NCI-H82 treated with DMSO at 0.1 percent for 48 hours (cell line): ENCODE measurements at regions not wholly inside any gene's neighbourhood (a gene's known extent, or its start where the extent isn't known, plus 50 kb on each side); places are given as distances from the start of the nearest gene placed in this dataset.

Experiments used
- DNase-seq: peaks from one replicate; lab custom pipeline; 2025; ENCODE audit not compliant: unreplicated experiment; lab: John Stamatoyannopoulos, UW

DNA sequence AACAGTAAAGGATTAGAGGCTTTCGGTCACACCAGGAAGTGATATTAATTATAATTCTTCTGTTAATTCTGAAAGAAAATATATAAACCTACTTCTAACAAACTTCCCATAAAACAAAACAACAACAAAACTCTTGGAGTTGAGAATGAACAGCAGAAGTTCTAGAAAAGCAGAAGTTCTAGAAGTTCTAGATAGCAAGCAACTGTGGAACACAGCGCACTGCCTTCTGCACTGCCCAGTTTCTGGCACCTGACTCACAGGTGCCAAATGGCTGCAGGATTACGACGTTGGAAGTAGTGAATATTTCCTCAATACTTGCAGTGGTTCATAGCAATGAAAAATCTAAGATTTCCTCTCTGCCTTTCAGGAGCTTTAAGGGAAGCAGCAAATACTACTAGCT lies 132.2 kb downstream of the OR13A1 start:
- DNase-seq = no peak

DNA sequence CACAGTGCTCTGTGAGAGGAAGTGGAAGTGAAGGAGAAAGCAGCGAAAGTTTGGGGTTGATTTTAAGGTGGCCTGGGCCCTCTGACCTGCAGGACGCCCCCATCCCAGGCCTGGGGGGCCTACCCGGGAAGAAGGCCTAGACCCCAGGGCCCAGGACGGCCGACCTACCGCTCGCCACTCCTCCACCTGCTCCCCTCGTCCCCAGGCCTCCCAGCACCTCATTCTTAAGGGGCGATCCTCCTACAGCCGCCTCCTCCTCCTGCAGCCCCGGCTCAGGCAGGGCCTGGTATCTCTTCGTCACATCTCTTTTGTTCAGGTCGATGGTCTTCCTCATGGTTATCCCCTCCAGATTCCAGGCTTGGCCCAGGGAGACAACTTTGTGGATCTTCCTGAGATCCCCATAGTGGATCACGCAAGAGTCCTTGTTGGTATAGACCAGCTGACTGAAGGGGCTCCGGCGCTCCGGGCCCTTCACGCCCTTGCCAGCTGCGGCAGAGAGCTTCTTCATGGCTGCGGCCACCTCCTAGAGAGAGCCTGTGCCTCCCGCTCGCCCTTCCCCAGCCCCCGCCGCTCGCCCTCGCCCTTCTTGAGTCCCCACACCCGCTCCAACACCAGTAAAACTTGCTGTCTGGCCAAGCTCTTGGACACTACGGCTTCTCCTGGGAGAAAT lies 117.5 kb downstream of the OR13A1 start:
- no peak for DNase-seq

DNA sequence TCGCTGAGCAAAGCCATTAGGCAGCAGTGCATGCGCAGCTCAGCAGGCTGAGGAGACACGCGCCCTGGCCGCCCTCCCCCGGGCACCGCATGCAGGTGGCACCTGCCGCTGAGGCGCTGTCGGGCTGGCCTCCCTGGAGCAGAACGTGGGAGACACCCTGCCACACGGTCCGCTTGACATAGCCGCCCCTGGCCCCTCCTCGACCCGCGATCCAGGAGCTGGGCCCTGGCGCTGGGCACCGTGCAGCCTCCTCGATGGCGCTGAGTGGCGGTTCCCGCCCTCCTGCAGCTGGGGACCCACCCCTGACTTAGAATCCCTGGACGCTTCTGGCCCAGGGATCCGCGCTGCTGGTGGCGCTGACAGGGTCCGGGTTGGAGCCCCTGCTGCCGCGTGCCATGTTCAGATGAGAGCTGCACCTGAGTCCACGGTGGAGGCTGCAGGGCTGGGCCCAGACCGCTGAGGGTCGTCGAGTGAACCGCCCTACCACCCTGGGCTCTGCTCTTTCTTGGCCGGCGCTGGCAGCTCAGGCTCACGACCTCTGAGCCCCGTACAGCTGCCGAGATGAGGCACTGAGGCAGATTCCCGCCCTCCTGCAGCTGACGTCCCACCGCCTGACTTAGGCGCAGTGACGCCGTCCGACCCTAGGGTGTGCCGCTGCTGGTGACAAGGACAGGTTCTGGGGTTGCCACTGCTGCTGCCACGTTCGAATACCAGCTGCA lies 116.8 kb downstream of the OR13A1 start:
- DNase-seq = no peak

DNA sequence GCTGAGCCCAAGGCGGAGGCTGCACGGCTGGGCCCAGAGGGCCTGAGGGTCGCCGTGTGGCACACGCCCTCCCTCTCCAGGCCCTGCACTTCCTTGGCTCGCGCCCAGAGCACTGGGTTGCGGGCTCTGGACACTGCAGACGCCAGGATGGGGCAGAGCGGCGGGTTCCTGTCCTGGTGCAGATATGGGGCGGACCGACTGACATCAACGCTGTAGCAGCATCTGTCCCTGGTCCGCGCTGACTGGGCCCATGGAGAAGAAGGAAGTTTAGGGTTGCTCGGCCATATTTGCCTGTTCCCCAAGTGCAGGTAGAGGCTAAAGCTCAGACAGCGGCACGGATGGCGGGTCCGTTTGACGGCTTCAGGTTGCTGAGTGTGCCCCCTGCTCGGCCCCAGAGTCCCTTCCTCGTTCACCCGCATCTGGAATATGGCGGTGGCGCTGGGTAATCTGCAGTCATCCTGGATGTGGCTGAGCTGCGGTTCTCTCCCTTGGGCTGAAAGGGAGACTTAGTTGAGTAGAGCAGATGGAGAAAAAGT lies 116.1 kb downstream of the OR13A1 start:
- no peak for DNase-seq

DNA sequence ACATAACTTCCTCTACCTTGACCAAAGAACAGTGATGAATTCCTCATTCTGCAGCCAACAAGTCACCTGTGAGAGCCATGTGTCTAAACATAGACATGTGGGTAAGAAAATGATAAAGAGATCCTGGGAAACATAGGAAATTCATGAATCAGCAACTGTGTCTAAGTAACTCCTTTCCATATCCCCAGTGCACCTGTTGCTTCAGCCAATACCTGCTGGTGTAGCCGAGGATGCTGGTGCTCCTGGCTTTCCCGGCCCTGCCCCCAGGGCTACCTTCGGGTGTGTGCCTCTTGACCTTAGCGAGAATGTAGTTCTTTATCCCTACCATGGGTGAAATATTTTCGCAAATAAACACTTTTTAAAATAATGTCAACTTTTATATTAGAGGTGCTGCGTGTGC lies 114.1 kb downstream of the OR13A1 start:
- no peak for DNase-seq

DNA sequence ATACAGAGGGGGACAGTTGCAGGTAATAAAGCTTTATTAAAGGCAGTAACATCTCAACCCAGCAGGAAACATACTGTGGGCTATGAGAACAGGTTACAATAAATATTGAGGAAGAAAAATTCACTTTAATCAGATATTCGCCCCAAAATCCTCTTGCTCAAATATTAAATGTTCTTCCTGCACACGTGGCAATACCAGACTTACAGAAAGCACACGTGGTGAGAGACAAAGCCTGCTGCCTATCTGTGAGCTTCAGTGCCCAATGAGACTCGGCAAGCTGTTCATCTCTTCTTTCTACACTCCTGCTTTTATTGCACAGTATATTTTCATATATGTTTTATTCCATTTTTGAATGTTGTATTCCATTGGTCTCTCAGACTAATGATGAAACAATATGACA lies 113.2 kb downstream of the OR13A1 start:
- no peak for DNase-seq

DNA sequence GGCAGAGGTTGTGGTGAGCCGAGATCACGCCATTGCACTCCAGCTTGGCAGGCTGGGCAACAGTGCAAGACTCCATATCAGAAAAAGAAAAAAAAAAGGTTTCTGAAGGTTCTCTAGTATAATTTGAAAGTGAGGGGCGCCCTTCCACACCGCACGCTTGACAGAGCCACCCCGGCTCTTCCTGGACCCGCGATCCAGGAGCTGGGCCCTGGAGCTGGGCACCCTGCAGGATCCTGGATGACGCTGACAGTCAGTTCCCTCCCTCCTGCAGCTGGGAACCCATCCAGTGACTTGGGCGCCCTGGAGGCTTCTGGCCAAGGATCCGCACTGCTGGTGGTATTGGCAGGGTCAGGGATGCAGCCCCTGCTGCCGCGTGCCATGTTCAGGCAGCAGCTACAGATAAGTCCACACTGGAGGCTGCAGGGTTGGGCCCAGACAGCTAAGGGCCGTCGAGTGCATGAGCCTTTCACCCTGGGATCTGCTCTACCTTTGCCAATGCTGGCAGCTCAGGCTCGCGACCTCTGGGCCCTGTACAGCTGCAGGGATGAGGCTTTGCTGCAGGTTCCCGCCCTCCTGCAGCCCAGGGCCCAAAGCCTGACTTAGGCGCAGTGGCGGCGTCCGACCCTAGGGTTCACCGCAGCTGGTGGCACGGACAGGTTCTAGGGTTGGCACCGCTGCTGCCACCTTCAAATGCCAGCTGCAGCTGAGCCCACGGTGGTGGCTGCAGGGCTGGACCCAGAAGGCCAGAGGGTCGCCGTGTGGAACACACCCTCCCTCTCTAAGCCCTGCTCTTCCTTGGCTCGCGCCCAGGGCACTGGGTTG lies 110.2 kb downstream of the OR13A1 start:
- DNase-seq = no peak

DNA sequence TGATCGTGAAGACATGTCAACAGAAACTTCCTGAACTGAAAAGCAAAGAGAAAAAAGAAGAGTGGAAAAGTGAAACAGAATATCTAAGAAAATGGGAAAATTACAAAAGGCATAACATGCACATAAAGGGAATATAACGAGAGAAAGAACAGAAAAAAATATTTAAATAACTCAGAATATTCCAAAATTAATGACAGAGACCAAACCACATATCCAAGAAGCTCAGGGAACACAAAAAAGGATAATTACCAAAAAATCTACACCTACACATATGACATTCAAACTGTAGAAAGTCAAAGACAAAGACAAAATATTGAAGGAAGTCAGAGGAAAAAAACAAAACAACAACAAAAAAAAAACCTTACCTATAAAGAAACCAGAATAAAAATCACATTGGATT lies 105.5 kb downstream of the OR13A1 start:
- no peak for DNase-seq

DNA sequence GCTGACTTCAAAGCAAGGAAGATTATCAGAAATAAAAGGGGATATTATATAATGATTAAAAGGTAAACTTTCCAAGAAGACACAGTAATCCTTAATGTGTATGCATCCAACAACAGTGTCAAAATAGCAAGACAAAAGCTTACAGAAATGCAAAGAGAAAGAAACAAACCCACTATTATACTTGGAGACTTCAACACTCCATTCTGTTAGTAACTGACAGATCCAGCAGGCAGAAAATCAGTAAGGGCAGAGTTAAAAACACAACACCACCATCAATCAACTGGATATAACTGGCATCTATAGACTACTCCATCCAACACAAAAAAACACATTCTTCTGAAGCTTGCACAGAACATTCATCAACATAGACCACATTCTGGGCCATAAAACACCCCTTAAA lies 103.8 kb downstream of the OR13A1 start:
- DNase-seq = no peak

DNA sequence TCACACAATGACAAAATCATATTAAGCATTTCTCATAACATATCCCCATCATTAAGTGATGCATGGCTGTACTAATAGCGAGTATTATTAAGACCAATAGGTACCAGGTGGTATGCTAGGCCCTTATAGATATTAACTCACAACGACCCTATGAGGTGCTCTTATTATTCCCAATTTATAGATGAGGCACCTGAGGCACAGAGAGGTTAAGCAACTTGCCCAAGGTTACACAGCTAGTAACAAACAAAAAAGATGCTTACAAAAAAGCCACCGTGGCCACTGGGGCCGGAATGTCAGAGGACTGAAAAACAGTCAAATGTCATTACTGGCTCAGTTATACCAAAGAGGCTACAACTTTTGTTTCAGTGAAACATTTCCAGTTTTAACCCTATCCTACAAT lies 96.0 kb downstream of the OR13A1 start:
- no peak for DNase-seq

DNA sequence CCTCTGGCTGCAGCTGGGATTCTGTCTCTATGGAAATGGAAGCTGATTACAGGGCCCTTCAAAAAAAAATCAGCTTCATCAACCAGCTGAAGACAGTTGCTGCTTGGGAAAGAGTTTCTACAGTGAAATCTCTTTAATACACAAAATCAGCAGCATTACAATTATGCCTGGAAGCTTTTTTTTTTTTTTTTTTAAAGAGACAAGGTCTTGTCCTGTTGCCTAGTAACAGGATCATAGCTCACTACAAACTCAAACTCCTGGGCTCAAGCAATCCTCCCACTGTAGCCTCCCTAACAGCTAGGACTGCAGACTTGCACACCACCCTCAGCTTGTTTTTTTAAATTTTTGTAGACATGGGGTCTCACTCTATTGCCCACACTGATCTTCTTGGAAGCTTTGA lies 94.5 kb downstream of the OR13A1 start:
- DNase-seq = no peak

DNA sequence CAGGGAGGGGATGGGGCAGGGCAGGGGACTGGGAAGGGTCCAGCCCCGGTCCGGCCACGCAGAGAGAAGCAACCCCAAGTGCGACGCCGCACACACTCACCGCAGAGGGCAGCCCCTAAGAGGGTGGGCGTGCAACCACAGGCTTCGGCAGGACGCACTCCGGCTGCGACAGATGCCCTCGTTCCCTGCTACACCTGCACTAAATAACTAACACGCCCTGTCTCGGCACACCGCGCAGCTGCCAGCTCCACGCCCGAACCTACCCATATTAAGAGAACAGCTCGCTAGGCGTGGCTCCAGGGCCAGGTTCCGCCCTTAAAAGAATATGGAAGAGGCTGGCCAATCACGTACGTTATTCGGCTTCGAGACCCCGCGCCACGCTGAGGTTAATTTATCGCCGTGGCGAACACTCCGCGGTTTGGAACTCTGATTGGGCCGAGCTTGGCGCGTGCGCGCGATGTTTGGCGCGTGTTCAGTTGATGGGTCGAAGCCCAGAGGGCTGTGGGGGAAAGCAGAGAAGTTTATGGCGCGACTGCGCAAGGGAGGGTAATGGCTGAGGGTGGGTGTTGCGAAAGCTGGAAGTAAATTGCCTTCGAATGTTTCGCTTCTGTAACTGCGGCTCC lies 91.1 kb downstream of the OR13A1 start:
- no peak for DNase-seq

DNA sequence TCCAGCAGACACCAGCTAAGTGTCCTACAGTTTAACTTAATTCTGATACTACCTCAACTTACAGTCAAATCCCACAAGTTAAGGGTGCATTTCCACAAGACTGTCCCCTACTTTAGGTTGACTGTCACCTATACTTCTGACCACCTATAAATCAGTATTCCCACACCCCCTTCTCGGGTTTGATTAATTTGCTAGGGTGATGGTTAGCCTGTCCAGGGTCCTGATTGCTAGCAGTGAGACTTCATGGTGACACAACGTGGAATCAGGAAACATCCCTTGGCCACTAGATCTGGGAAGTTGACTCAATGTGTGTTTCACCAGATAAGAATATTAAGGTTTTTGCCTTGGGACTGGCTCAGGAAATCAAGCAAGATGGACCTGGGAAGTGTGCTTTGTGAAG lies 88.4 kb downstream of the OR13A1 start:
- DNase-seq = no peak

DNA sequence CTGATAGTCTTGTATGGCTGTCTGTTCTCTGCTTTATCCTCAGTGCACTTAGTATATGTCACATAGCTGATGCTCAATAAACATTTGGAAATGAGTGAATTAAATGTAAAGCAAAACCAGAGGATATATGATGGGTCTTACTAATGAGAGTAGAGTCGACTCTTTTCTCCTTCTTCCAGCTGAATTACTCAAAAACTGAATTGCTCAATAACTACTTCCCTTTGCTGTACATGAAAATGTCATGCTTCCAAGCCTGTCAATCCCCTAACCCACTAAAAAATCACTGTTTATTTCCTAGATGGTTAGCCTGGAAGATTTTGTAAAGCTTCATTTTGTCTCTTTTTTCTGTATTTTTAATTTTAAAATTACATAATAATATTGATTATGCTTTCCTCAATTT lies 88.0 kb downstream of the OR13A1 start:
- no peak for DNase-seq

DNA sequence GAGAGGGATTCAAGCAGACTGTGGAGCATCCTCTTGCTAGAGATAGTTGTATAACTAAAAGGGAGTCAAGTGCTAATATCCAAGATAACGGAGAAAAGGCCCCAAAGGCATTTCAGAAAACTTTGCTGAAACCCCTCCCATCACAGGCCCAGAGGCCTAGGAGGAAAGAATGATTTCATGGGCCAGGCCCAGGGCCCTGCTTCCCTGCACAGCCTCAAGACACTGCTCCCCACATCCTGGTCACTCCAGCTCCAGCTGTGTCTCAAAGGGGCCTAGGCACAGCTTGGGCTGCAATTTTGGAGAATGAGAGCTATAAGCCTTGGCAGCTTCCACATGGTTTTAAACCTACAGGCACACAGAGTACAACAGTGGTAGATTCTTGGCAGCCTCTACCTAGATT lies 85.6 kb downstream of the OR13A1 start:
- DNase-seq = no peak

DNA sequence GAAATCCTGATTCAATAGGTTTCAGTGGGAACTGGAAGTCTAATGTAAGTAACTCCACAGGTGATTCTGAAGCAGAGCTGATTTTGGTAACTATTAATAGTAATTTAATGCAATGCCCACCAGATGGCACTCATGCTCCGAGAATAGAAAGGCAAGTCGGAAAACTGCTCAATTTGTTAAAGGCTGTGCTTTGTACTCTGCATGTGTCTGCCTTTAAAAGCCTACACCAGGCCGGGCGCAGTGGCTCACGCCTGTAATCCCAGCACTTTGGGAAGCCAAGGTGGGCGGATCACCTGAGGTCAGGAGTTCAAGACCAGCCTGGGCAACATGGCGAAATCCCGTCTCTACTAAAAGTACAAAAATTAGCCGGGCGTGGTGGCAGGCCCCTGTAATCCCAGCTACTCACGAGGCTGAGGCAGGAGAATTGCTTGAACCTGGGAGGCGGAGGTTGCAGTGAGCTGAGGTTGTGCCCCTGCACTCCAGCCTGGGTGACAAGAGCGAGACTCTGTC lies 80.1 kb downstream of the OR13A1 start:
- peak; percentile 28 for DNase-seq

DNA sequence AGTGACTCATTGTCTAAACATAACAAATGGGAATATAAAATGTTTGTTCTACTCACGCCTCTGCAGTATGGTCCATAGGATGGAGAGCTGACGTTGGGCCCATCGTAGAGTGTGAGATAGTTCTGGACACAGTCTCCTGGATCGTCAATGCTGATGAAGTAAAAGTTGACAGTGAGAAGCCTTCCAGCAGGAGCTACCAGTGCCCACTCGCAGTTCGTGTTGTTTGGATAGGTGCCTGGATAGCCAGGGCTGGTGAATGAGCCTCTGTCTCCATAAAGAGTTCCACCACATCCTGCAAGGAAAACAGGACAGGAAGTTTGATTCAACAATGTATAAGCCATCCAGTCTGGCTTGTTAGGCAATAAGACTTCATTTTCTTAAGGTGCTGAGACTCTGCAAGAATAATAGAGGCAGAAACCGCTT lies 79.6 kb downstream of the OR13A1 start:
- DNase-seq = no peak

DNA sequence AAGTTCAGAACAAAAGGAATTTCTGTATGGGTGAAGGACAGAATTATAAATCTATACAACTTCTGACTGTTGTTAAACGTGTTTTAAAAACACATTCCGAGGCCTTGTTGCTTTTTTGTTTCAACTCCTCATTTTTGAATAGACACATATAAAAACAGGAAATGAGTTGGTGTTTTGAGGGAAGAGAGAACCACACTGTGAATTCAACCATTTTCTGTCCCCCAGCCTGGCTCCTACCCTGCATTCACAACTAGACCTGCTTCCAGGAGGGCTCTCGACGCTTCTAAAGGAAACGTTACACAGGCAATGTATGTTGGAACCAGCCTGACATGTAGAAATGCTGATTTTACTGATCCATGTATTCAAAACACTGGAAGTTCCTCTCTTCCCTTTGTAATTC lies 76.5 kb downstream of the OR13A1 start:
- DNase-seq = no peak

DNA sequence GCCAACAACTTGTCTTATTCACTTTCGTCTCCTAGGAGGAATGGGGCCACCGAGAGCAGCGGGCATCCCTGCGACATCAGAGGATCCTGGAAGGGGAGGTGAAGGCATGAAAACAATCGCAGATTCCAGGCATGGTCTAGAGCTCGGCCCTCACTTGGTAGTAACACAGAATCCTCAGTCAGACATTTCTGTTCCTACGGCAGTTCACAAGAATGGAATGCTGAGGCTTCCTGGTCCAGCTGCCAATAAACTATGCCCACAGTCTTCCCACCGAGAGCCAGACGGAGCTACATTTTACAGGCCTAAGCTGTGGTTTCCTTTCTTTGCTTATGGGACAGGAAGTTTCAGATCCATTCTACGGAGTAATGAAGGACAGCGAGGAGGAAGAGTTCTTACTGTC lies 75.8 kb downstream of the OR13A1 start:
- DNase-seq = no peak

DNA sequence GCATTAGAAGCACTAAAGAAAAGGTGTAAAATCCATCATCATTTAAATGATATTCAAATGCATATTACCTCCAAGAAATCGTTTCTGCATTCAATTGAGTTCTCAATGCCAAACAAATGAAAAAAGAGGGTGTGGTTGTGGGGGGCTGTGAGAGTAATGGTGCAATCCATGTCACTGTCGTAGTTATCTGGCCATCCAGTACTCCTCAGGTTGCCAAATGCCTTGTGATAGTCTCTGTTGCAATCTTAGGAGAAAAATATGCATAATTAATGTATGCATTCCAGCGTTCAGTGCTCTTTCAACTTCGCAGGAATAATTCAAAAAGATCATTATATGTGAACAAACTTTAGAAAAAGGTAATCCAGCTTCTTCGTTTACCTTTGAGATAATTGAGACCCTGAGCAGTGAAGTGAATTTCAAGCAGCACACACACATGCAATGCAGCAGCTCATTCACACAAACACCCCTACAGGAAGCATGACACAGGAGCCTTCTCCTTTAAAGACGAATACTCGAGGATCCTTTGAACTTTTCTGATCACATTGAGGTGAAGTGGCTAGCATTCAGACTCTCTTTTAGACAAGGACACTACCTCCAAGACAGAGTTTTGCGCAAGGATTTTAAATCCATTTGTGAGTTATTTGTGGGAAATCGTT lies 73.4 kb downstream of the OR13A1 start:
- DNase-seq = no peak

DNA sequence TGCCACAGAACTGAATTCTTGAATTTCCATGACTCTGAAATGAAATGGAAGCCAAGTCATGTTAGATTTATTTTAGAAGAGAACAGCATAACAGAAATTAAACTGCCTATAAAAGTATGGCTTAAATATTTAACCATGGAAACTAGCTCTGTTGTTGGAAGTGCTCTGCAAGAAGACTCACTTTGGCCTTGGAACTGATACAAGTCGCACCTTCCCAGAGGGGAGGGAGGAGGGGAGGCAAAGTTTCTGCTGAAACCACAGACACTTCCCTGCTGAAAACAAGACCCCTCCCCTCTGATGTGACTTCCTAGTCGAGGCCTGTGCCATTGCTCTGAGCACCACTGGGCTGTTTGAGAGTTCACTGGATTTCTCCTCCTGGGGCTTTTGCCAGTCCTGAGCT lies 72.1 kb downstream of the OR13A1 start:
- no peak for DNase-seq
